ENCODE measurements at regions not wholly inside any gene's neighbourhood (a gene's known extent, or its start where the extent isn't known, plus 50 kb on each side); places are given as distances from the start of the nearest gene placed in this dataset.

- H3K4me3 ChIP-seq = no peak overlapping the region
- H3K27me3 ChIP-seq = no peaks in the 10 kb centered on the region
- TF ChIP-seq CTCF (IDR thresholded peaks at IDR 0.05; ENCODE audit: low read depth, low read length) = no peak
- H3K4me1 ChIP-seq (ENCODE audit: low read depth) = peaks cover 8% of the 10 kb centered on the region
- no peaks in the 10 kb centered on the region for H3K9me3 ChIP-seq (ENCODE audit: low read depth)
- no peak for DNase-seq (ENCODE audit: low read depth in 1 of 2, low spot score in 1 of 2)
- H3K27ac ChIP-seq = no peak overlapping the region
- no peaks in the 10 kb centered on the region for H3K36me3 ChIP-seq
These were observed 210.0 kb downstream of the KLHL4 start for GRCh38 chrX:87727620-87728019.

GRCh38 chrX:87728024-87728423 lies 210.4 kb downstream of the KLHL4 start:
- peaks cover 8% of the 10 kb centered on the region for H3K4me1 ChIP-seq (ENCODE audit: low read depth)
- no peaks in the 10 kb centered on the region for H3K27me3 ChIP-seq
- no peak for DNase-seq (ENCODE audit: low read depth in 1 of 2, low spot score in 1 of 2)
- no peaks in the 10 kb centered on the region for H3K9me3 ChIP-seq (ENCODE audit: low read depth)
- H3K36me3 ChIP-seq = no peaks in the 10 kb centered on the region
- H3K27ac ChIP-seq = no peak overlapping the region
- no peak overlapping the region for H3K4me3 ChIP-seq
- no peak for TF ChIP-seq CTCF (IDR thresholded peaks at IDR 0.05; ENCODE audit: low read depth, low read length)

DNA sequence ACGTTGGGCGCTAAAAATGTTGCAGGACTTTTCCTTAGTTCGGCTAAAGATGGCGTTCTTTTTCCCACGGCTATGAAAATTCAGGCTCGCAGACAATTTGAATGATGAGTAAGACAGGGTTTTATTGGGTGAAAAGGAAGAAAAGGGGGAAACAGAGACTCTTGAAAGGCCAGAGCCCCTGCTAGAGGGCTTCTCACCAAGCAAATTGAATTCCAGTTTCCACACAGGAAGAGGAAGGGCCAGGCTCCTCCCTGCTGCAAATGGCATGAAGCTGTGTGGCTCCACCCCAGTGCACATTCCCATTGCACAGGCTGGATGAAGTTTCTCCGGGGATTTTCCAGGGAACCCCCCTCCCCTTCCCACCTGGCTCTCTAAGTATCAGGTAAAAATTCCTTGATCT lies 210.9 kb downstream of the KLHL4 start:
- Histone ChIP-seq H3K27ac (no peak overlapping the region), H3K4me1 (ENCODE audit: low read depth) (peaks cover 8% of the 10 kb centered on the region), H3K9me3 (ENCODE audit: low read depth) (no peaks in the 10 kb centered on the region), H3K36me3 (no peaks in the 10 kb centered on the region), H3K4me3 (no peak overlapping the region), H3K27me3 (no peaks in the 10 kb centered on the region)
- DNase-seq (ENCODE audit: low read depth in 1 of 2, low spot score in 1 of 2) = no peak
- no peak for TF ChIP-seq CTCF (IDR thresholded peaks at IDR 0.05; ENCODE audit: low read depth, low read length)

- no peak overlapping the region for H3K4me3 ChIP-seq
- no peaks in the 10 kb centered on the region for H3K9me3 ChIP-seq (ENCODE audit: low read depth)
- no peak for TF ChIP-seq CTCF (IDR thresholded peaks at IDR 0.05; ENCODE audit: low read depth, low read length)
- H3K27me3 ChIP-seq = no peaks in the 10 kb centered on the region
- no peaks in the 10 kb centered on the region for H3K36me3 ChIP-seq
- peak in 1 of 2 donors; percentile 41 for DNase-seq (ENCODE audit: low read depth in 1 of 2, low spot score in 1 of 2)
- peaks cover 8% of the 10 kb centered on the region for H3K4me1 ChIP-seq (ENCODE audit: low read depth)
- H3K27ac ChIP-seq = no peak overlapping the region
These were observed 214.5 kb downstream of the KLHL4 start for GRCh38 chrX:87732133-87732532.

GRCh38 chrX:87736576-87736975 lies 219.0 kb downstream of the KLHL4 start:
- peaks cover 8% of the 10 kb centered on the region for H3K4me1 ChIP-seq (ENCODE audit: low read depth)
- H3K27ac ChIP-seq = no peak overlapping the region
- no peak for DNase-seq (ENCODE audit: low read depth in 1 of 2, low spot score in 1 of 2)
- no peaks in the 10 kb centered on the region for H3K9me3 ChIP-seq (ENCODE audit: low read depth)
- no peak overlapping the region for H3K4me3 ChIP-seq
- H3K27me3 ChIP-seq = no peaks in the 10 kb centered on the region
- no peaks in the 10 kb centered on the region for H3K36me3 ChIP-seq
- no peak for TF ChIP-seq CTCF (IDR thresholded peaks at IDR 0.05; ENCODE audit: low read depth, low read length)

- no peak for TF ChIP-seq CTCF (IDR thresholded peaks at IDR 0.05; ENCODE audit: low read depth, low read length)
- no peaks in the 10 kb centered on the region for H3K27me3 ChIP-seq
- no peaks in the 10 kb centered on the region for H3K4me1 ChIP-seq (ENCODE audit: low read depth)
- no peak for DNase-seq (ENCODE audit: low read depth in 1 of 2, low spot score in 1 of 2)
- no peak overlapping the region for H3K4me3 ChIP-seq
- H3K27ac ChIP-seq = no peak overlapping the region
- no peaks in the 10 kb centered on the region for H3K36me3 ChIP-seq
- no peaks in the 10 kb centered on the region for H3K9me3 ChIP-seq (ENCODE audit: low read depth)
These were observed 226.8 kb downstream of the KLHL4 start for GRCh38 chrX:87744391-87744790.
